CMK (cell line): ENCODE measurements at regions not wholly inside any gene's neighbourhood (a gene's known extent, or its start where the extent isn't known, plus 50 kb on each side); places are given as distances from the start of the nearest gene placed in this dataset.
"Not testable (repeated sequence)": the region's sequence is repeated elsewhere in the genome, so short reads cannot be mapped to it uniquely, and the experiment has no call there.

ENCODE experiments used
- DNase-seq: peaks from one replicate; pipeline ENCODE4 v3.0.0-alpha.2; 2010; ENCODE audit warnings: low read depth

- DNase-seq: no peak
Measured at GRCh38 chr10:22824984-22825383, 102.9 kb upstream of the ARMC3 start.

GRCh38 chr10:22824520-22824919, 103.3 kb upstream of the ARMC3 start:
- no peak for DNase-seq

GRCh38 chr10:22823109-22823508, 104.7 kb upstream of the ARMC3 start:
- DNase-seq: no peak

- not testable (repeated sequence) for DNase-seq
Measured at GRCh38 chr10:22821921-22822320, 105.9 kb upstream of the ARMC3 start.

GRCh38 chr10:22821501-22821900, 106.4 kb upstream of the ARMC3 start:
- DNase-seq: no peak

GRCh38 chr10:22816298-22816653, 101.9 kb upstream of the PIP4K2A start:
- DNase-seq: peak; percentile 14

- DNase-seq: no peak
Measured at GRCh38 chr10:22810643-22811465, 96.5 kb upstream of the PIP4K2A start.

- DNase-seq: no peak
Measured at GRCh38 chr10:22807238-22807637, 92.9 kb upstream of the PIP4K2A start.

- DNase-seq: no peak
Measured at GRCh38 chr10:22805304-22805703, 90.9 kb upstream of the PIP4K2A start.

GRCh38 chr10:22803261-22803885, 89.0 kb upstream of the PIP4K2A start:
- no peak for DNase-seq

- DNase-seq: no peak
Measured at GRCh38 chr10:22801785-22802184, 87.4 kb upstream of the PIP4K2A start.

GRCh38 chr10:22797796-22798195, 83.4 kb upstream of the PIP4K2A start:
- not testable (repeated sequence) for DNase-seq

- DNase-seq: no peak
Measured at GRCh38 chr10:22795546-22795945, 81.2 kb upstream of the PIP4K2A start.

GRCh38 chr10:22792161-22792560, 77.8 kb upstream of the PIP4K2A start:
- no peak for DNase-seq

- DNase-seq: no peak
Measured at GRCh38 chr10:22791665-22792064, 77.3 kb upstream of the PIP4K2A start.

GRCh38 chr10:22784668-22785067, 70.3 kb upstream of the PIP4K2A start:
- no peak for DNase-seq

GRCh38 chr10:22783807-22784206, 69.4 kb upstream of the PIP4K2A start:
- no peak for DNase-seq

GRCh38 chr10:22780474-22780885, 66.1 kb upstream of the PIP4K2A start:
- no peak for DNase-seq

GRCh38 chr10:22779331-22780019, 65.1 kb upstream of the PIP4K2A start:
- DNase-seq: no peak

- DNase-seq: no peak
Measured at GRCh38 chr10:22774102-22774501, 59.7 kb upstream of the PIP4K2A start.

GRCh38 chr10:22771631-22772030, 57.3 kb upstream of the PIP4K2A start:
- DNase-seq: not testable (repeated sequence)

GRCh38 chr10:22770270-22770669, 55.9 kb upstream of the PIP4K2A start:
- DNase-seq: no peak

GRCh38 chr10:22767859-22768258, 53.5 kb upstream of the PIP4K2A start:
- no peak for DNase-seq
